HL-60 (cell line): ENCODE measurements at regions not wholly inside any gene's neighbourhood (a gene's known extent, or its start where the extent isn't known, plus 50 kb on each side); places are given as distances from the start of the nearest gene placed in this dataset.

ENCODE experiments used
- DNase-seq, 2 experiments: peaks; one replicate each; pipeline ENCODE4 v3.0.0-alpha.2; 2010 to 2020; ENCODE audit warnings: low read depth in 1 of 2, low spot score in 1 of 2
- H3K27ac ChIP-seq: fragments of 250-450 bp; sonication (Bioruptor Pico); replicated peaks from 2 replicates; pipeline ENCODE4 v1.5.1; 2020; ENCODE audit warnings: mild to moderate bottlenecking, moderate library complexity
- H3K27me3 ChIP-seq: fragments of 250-450 bp; sonication (Bioruptor Pico); 2 replicates; pipeline ENCODE4 v1.5.1; 2021; ENCODE audit warnings: mild to moderate bottlenecking, moderate library complexity; ENCODE audit not compliant: insufficient read depth, poor library complexity, severe bottlenecking
- H3K4me3 ChIP-seq: replicated peaks from 2 replicates; pipeline ENCODE4 v1.5.1; 2011; ENCODE audit warnings: mild to moderate bottlenecking, control low read depth, low read length; ENCODE audit not compliant: insufficient read depth
- GABPA ChIP-seq: IDR thresholded peaks from 2 replicates; pipeline ENCODE4 v1.6.1; 2012; ENCODE audit warnings: low read depth
- POLR2AphosphoS5 ChIP-seq: IDR thresholded peaks from 2 replicates; pipeline ENCODE4 v1.6.1; 2012; ENCODE audit warnings: low read depth
- SPI1 ChIP-seq: IDR thresholded peaks from 2 replicates; pipeline ENCODE4 v1.6.1; 2012; ENCODE audit warnings: low read depth, mild to moderate bottlenecking, borderline replicate concordance
- TF ChIP-seq, protein P1 (sequence below): IDR thresholded peaks from one replicate; pipeline ENCODE4 v1.5.1; 2011; ENCODE audit warnings: low read length, control low read depth, inconsistent platforms; ENCODE audit not compliant: insufficient read depth
- TF ChIP-seq, protein P2 (sequence below): IDR thresholded peaks from 2 replicates; pipeline ENCODE4 v1.6.1; 2012; ENCODE audit warnings: low read depth; ENCODE audit not compliant: insufficient replicate concordance

DNA sequence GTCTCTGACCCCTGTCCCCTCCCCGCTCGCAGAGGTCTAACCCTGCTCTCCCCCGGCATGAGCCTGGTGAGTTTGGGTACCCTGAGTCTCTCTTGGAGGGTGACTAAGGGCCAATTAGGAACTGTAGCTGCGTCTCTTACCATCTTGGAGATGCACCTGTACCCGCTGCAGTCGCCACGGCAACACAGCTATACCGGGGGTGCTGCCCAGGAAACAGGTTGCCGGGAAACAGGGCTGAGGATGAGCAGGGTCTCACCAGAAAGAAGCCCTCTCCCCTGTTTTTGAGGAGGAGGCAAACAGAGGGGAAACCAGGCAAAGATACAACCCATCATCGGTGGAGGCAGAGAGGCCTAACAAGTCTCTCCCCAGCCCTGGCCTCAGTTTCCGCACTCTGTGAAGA is 140.2 kb downstream of the TMEM132E start:
- H3K27me3 ChIP-seq = no peaks in the 10 kb centered on the region
- no peak for DNase-seq
- H3K27ac ChIP-seq = no peak overlapping the region
- no peak overlapping the region for H3K4me3 ChIP-seq
- TF ChIP-seq, protein P1, sequence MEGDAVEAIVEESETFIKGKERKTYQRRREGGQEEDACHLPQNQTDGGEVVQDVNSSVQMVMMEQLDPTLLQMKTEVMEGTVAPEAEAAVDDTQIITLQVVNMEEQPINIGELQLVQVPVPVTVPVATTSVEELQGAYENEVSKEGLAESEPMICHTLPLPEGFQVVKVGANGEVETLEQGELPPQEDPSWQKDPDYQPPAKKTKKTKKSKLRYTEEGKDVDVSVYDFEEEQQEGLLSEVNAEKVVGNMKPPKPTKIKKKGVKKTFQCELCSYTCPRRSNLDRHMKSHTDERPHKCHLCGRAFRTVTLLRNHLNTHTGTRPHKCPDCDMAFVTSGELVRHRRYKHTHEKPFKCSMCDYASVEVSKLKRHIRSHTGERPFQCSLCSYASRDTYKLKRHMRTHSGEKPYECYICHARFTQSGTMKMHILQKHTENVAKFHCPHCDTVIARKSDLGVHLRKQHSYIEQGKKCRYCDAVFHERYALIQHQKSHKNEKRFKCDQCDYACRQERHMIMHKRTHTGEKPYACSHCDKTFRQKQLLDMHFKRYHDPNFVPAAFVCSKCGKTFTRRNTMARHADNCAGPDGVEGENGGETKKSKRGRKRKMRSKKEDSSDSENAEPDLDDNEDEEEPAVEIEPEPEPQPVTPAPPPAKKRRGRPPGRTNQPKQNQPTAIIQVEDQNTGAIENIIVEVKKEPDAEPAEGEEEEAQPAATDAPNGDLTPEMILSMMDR = no peak
- TF ChIP-seq SPI1 (no peak), POLR2AphosphoS5 (no peak), GABPA (no peak)
- TF ChIP-seq, protein P2, sequence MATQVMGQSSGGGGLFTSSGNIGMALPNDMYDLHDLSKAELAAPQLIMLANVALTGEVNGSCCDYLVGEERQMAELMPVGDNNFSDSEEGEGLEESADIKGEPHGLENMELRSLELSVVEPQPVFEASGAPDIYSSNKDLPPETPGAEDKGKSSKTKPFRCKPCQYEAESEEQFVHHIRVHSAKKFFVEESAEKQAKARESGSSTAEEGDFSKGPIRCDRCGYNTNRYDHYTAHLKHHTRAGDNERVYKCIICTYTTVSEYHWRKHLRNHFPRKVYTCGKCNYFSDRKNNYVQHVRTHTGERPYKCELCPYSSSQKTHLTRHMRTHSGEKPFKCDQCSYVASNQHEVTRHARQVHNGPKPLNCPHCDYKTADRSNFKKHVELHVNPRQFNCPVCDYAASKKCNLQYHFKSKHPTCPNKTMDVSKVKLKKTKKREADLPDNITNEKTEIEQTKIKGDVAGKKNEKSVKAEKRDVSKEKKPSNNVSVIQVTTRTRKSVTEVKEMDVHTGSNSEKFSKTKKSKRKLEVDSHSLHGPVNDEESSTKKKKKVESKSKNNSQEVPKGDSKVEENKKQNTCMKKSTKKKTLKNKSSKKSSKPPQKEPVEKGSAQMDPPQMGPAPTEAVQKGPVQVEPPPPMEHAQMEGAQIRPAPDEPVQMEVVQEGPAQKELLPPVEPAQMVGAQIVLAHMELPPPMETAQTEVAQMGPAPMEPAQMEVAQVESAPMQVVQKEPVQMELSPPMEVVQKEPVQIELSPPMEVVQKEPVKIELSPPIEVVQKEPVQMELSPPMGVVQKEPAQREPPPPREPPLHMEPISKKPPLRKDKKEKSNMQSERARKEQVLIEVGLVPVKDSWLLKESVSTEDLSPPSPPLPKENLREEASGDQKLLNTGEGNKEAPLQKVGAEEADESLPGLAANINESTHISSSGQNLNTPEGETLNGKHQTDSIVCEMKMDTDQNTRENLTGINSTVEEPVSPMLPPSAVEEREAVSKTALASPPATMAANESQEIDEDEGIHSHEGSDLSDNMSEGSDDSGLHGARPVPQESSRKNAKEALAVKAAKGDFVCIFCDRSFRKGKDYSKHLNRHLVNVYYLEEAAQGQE = no peak

DNA sequence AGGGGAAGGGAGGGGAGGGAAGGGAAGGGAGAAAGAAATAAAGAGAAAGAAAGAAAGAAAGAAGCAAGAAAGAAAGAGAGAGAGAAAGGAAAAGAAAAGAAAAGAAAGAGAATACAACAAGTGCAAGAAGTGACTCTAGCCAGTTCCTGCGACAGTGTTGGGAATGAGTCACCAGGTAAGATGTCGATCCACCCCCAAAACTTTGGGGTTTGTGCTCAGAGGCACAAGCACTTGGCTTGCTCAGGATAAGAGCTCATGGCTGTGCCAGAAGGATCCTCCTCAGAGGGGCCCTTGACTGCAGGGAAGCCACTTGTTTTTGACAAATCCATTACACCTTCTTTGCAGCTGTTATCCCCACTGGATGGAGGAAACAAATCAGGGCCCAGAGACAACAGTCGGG is 137.7 kb downstream of the TMEM132E start:
- H3K27ac ChIP-seq = no peak overlapping the region
- peaks cover 3% of the 10 kb centered on the region for H3K27me3 ChIP-seq
- H3K4me3 ChIP-seq = no peak overlapping the region
- TF ChIP-seq POLR2AphosphoS5 (no peak), SPI1 (no peak), GABPA (no peak)
- TF ChIP-seq, protein P2 = no peak
- TF ChIP-seq, protein P1 = no peak
- no peak for DNase-seq

DNA sequence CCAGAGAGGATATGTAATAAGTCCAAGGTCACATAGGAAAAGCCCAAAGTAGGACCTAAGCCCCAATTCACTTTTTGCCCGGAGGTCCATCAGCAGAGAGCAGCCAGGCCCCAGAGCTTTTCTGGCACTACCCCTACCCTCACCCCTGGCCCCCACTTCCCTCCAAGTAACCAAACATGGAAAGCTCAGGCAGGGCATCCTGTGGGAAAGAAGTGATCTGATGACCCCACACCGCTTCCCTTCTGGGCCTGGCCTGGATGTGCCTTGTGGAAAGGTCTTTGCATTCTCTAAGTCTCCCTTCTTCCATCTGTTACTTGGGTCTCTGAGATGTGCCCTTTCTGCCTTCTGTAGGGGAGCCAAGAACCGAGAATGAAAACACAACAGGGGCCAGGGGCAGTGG is 136.9 kb downstream of the TMEM132E start:
- Histone ChIP-seq H3K4me3 (no peak overlapping the region), H3K27me3 (peaks cover 3% of the 10 kb centered on the region), H3K27ac (no peak overlapping the region)
- no peak for DNase-seq
- no peak for TF ChIP-seq GABPA
- TF ChIP-seq, protein P1 = no peak
- TF ChIP-seq, protein P2 = no peak
- no peak for TF ChIP-seq SPI1
- no peak for TF ChIP-seq POLR2AphosphoS5
